NCI-H2196 (cell line): ENCODE measurements at regions not wholly inside any gene's neighbourhood (a gene's known extent, or its start where the extent isn't known, plus 50 kb on each side); places are given as distances from the start of the nearest gene placed in this dataset.

ENCODE experiments used
- DNase-seq: peaks from one replicate; lab custom pipeline; 2025; ENCODE audit not compliant: unreplicated experiment; lab: John Stamatoyannopoulos, UW

DNA sequence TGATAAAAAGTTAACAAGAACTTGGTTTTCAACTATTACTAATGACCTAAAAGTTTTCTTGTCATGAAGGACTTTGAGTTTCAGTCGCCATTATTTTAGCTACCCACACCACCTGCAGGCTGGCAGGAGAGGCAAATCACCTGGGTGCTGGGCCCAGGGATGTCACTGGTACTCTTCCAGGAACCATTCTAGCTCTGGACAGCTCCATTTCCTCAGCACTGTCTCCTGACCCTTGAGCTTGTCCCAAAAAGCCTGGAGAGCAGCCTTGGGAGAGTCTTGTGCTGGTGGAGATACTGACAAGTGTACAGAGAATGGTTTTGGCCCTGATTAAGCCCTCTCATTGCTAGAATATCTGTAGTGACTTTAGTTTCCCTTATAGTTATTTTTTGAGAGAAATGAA, 1924.1 kb upstream of the WWC1 start:
- no peak for DNase-seq

DNA sequence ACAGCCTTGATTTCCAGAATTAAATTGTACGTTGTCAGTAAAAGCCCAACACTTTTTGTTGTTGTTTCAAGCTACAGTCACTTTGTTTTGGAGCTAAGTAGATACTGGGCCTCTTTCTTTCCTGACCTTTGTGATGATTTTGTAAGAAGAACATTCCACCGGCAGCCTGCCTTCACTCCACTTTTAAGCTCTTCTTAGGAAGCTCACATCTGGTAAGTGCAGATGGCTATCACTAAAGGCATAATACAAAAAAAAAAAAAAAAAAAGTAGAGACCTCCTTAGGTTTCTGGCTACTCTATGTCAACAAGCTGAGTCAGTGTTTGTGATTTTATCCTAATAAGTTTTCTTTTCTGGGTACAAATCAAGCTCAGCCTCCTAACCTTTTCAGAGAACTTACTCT, 1922.1 kb upstream of the WWC1 start:
- no peak for DNase-seq

DNA sequence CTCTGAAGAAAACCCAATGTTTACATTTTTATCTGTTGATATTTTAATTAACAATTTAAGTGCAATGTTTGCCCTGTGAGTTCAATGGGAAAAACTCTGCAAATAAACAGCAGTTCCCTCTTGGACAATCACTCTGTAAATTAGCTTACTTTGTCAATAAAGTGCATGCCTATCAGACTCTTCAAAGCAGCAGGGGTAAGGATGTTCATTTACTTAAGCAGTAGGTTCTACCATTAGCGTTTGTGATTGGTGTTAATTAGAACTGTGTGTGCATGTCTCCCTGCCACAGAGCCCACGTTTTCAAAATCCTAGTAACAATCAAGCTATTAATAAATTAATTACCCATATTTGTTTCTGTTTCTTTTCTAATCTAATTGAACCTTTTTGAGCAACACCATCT, 1921.6 kb upstream of the WWC1 start:
- no peak for DNase-seq

DNA sequence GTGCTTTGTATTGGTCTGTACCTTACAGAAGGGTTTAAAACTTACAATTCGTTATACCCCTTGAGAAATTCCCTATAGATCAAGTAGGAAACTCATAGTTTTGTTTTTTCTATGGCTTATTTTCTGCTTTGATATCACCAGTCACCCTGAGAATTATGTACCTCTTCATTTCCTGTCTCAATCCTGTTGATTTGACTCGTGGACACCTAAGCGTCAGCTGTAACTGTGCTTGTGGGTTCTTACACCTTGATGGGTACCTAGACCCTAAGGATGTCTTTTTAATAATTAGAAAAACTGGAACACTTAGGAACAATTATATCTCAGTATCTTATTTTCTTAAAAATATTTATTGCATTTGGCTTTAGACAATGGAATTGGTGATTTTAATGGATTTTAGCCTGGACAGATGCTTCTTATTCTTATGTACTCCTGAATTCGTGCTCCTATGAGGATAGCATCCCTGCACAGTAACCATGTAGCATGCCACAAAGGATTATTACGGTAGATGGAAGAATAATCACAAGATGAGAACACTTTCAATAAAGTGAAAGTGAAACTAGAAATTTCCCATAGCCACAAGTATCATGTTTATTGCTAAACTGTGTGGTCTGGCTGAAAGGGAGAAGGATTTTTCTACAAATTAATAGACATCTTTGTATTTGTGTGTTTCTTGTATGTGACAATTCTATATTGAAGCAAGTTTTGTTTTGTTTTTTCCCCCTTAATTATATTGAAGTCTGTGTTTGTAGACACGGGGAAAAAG, 1920.3 kb upstream of the WWC1 start:
- DNase-seq = peak; percentile 10

DNA sequence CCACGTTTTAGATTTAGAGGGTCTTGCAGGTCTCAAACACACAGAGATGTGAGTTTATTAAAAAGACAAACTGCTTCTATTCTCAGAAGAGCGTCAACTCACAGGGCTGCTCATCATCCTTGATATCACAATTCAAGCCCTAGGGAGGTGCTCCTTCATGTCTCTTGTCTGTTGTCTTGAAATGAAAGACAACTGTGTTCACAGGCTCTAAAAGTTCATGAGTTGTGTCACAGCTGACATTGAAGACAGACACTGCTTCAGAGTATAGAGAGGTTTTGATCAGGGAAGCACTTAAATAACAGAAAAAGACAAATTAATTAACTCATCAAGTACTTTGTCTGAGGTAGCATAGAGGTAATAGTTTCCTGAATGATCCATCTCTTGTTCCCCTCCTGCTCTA, 1917.6 kb upstream of the WWC1 start:
- DNase-seq = no peak

DNA sequence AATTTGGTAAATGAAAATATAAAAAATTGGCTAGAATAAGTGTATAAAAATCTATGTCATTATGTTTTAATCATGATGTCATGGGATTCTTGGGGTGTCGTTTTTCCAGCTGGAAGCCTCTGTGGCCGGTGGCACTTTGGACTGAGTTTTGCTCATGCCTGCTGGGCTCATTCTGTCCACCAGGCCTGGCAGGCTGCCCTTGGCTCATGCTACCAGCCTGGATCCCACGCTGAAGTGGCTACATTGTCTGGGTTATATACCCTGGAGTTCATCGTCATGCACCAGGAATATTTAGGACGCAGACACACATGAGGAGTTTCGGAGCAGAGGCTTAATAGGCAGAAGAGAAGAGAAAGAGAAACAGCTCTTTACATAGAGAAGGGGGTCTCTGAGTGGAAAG, 1913.7 kb upstream of the WWC1 start:
- no peak for DNase-seq

DNA sequence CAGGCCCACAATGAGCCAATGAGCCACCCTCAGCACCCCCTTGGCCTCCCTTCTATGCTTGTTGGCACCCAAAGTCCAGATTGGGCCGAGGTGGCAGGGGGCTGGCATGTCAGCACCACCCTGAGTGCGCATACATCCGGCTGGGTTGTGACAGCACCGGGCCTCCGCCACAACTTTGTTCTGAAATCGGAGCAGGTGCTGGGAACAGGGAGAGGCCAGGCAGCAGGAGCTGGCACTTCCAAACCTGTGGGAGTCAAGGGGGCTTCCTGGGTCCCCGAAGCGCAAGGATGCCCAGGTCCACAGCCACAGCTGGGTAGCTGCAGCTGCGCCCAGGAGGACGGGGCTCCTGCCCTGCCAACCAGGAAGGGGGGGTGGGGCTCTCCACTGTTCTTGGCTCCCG, 1911.9 kb upstream of the WWC1 start:
- no peak for DNase-seq

DNA sequence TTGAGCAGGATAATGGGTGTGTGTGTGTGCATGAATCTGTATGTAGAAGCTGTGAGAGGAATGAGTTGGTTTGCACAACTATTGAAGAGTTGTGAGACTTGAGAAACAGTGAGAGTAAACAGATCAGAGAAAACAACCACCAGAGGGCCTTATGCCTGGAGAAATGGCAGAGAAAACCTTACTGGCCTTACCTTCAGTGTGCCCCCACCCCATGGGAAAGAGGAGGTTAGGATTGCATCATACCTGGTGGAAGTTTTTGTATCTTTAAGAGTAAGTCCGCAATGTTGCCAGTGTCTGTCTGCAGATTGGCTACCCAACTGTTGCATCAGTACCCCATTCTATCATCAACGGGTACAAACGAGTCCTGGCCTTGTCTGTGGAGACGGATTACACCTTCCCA, 1909.4 kb upstream of the WWC1 start:
- no peak for DNase-seq

DNA sequence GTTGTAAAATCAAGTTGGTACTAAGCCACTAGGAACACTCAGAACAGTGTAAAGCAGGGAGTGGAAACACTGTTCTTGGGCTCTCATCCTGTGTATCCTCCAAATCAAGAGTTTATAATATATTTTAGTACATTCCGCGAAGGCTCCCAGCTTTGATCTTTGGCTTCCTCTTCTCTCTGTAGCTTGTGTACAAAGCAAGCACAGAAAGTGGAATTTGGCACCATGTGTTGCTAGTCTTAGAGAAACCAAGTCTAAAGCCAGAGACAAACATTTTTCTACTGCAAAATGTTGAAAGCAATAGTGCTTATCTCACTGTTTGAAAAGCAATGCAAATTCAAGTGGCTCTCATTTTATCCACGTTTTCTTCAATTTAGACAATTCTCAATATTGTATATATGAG, 1893.3 kb upstream of the WWC1 start:
- no peak for DNase-seq

DNA sequence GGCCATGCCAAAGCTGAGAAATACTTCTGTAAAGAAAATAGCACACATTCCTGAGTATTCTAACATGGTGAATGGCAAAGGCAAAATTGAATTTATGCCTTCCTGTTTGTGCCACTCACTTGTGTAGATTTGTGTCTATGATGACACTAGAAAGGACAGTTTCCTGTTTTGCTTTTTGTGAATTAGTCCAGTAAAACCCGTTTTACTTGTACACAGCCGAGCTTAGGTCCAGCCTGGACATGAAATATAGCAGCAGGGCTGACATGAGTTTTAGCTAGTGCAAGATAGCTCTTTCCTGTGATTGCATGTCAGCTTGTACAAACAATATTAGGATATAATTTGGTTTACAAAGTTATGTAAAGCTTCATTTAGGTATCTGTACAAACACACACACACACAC, 1891.7 kb upstream of the WWC1 start:
- no peak for DNase-seq

DNA sequence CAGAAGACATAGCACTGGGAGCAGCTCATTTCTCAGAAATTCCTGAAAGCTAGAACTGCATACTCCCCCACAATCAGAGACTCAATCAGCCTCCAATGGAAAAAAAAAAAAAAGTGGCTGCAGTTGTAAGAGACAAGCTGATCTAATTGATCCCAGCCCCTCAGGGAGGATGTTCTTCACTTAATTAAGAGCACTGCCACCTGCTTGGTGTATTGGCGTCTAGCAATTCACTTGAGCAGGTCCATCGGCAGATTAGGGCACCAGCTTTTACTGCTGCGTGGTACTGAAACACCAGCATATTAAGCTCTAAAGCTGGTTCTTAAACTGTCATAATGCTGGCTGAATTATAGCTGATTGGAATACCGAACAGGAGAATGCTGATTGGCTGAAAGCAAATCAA, 1890.1 kb upstream of the WWC1 start:
- DNase-seq = no peak

DNA sequence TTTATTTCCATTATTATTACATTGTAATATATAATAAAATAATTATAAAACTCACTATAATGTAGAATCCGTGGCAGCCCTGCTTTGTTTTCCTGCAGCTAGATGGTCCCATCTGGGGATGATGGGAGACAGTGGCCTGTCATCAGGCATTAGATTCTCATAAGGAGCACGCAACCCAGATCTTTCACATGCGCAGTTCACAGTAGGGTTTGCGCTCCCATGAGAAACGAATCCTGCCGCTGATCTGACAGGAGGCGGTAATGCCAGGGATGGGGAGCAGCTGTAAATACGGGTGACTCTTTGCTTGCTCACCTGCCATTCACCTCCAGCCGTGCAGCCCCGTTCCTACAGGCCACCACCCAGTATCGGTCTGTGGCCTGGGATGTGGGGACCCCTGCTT, 1879.3 kb upstream of the WWC1 start:
- DNase-seq = no peak

DNA sequence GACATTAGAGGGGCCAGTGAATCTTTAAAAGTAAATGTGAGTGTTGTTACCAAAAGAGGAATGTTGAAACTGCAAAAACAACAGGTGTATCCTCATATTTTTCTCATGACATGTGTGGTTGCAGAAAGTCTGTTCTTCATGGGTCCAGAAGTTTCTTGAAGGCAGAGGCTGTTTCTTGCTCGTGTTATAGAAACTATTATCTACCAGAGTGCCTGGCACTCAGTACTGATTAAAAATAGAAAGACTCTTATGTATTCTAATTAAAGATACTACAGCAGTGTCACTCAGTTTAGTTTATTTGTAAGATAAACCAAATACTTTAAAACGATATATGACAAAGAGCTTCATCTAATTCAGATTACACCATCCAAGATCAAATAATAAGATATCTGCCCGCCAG, 1864.2 kb upstream of the WWC1 start:
- DNase-seq = no peak

DNA sequence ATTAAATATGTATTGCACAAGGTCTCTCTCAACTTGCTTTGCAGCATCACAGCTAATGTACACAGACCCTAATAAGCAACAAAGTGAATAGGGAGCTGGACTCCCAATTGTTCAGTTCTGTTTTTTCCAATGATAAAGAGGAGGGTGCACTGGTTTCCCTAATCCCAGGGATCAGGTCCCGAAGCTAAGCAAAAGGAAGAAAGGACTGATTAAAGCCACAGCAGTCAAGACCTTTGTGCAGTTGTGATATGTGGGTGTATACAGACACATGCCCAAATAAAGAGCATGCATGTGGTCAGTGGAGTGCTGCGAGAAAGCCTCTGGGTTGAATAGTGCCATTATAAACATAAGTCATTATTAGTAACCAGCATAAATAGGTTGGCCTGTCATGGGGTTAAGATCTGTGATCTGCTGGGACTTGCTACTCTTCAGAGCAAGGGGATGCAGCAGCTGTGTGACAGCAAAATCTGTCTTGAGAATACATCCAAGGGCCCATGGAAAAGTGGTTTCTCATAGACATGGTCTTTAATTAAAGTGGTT, 1863.1 kb upstream of the WWC1 start:
- DNase-seq = no peak

DNA sequence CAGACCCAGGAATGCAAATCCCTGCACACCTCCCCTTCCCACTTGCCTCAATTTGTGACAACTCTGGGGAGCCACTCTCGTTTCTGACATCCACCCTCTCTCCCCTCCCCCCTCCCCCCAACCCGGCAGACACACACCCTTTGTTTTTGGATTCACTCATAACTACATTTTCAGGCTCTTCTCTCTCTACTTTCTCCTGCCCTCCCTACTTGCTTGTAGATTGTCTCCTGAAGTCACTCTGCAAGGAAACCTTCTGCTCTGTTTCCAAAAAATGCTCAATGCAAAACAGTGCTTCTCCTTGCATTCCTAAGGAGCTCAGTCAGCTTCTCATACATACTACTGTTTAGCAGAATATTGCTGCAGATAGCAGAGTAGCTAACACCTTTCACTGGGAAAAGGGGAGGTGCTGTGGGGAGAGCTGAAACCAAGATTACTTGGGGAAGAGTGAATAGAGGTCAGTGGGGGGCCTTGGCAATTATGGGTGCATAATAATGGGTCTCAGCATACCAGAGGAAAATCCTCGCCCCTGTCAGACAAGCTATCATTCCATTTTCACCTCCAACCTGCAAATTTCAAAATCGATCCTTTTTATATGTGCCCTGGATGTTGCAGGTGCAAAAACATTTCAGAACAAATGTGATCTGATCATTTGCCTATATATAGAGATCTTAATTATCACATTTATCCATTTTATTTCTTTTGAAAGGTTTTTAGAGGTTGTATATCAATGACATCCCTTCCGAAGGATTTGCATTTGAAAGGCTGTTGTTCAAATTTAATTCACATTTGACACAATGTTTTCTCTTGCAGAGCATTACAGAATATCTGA, 1860.7 kb upstream of the WWC1 start:
- DNase-seq = no peak

DNA sequence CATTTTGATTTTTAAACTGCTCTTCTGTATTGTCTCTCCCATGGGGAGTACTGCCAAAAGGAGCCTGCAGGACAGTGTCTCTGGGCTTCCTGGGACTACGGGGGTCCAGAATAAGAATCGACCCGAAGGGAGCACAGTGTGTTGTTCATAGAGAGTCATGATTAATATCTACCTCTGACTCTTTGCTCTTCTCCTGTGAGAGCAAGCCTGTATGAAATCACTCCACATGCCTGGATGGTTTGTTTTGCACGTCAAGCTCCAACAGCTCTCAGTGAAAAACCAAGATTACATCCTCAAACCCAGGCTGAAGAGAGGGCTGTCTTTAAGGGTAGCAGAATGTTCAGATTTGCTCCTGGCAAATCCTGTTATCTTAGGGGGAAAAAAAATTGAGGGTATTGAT, 1860.0 kb upstream of the WWC1 start:
- no peak for DNase-seq

DNA sequence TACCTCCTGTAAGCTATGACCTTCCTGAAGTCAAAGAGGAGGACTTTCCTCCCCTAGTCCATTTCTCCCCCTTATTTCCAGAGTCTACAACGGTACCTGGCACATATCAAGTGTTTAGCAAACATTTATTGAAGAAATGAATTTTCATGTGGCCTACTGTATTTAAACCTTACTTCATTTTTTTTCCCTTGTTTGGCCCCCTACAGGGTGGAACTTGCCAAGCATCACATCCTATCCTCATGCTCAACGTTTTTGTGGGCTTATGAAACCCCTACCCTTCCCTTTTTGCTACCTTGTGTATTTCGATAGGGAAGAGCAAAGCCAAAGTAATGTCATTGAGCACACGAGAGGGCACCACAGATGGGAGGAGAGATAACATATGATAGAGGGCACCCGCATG, 1857.8 kb upstream of the WWC1 start:
- no peak for DNase-seq

DNA sequence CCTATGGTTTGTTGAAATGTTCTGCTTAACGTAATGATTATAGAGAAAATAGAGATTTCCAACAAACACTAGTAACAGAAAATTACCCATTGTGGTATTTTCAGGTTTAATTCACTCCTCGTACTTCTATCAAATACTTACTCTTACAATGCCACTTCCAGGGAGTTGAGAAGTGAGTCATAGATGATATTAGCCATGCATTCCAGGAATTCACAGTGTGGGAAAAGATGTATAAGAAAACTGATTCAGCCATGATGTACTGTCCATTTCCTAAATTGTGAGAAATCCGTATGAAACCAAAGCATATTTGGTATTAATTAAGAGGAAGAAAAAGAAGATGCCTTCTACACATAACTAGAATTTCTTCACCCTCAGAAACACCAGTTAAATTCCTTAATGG, 1854.6 kb upstream of the WWC1 start:
- no peak for DNase-seq

DNA sequence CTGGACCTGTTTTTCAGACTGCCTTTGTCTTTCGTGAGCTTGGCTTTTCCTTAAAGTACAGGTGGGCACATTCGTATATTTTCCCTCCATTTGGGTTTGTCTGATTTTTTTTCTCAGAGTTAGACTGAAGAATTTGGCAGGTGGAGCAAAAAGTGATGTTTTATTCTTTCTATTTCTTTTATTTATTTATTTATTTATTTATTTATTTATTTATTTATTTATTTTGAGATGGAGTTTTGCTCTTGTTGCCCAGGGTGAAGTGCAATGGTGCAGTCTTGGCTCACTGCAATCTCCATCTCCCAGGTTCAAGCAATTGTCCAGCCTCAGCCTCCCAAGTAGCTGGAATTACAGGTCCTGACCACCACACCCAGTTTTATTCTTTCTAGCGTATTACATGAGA, 1805.1 kb upstream of the WWC1 start:
- no peak for DNase-seq

DNA sequence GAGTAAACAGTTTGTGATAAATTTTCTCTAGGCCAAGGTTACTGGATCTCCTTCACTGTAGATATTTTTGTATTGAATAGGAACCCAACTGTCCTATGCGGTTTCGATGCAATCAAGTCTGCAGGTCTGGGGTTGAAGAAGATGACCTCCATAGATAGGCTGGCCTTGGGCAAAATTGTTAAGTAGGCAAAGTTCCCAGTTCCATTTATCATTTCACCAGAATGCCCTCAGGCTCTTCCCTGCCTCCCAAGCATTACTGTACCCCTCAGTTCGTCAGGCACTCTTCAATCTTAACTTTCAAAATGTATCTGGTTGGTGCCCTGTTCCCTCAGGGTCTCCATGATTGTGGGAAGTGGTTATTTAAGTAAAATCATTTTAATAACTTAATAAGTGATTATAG, 1802.9 kb upstream of the WWC1 start:
- DNase-seq = no peak

DNA sequence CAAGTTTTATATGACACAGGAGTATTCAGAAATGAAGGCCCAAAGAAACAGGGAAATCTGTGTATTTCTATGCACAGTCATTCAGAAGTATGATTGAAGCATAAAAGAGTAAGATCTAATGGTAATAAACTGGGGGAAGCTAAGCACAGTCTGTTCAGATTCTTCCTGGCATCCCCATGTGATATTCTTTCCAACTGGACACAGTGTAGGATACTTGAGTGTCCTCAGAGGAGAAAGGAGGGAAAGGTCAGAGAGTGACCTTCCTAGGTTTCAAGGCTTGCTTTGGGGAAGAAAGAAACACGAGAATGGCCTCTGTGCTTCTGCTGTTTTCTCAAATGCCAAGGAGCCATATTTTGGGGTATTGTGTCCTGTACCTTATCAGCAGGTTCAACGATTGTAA, 1798.4 kb upstream of the WWC1 start:
- no peak for DNase-seq

DNA sequence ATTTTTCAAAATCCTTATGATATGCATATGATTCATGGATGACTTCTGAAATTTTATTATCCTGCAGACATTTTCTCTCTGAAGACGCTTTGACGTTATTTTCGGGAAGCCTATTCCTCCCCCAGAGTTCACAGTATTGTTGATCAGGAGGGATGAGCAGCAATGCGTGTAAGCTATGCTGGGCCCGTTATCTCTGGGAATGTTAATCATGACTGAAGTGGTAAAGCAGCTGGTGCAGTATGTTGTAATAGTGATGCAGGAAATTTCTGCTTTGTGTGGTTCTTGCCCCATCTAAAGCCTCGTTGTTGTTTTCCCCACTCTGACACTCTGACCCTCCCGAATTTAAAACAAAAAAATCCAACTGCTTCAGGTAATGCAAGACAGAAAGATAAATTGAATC, 1797.8 kb upstream of the WWC1 start:
- DNase-seq = no peak
